ENCODE measurements at regions not wholly inside any gene's neighbourhood (a gene's known extent, or its start where the extent isn't known, plus 50 kb on each side); places are given as distances from the start of the nearest gene placed in this dataset.

DNA sequence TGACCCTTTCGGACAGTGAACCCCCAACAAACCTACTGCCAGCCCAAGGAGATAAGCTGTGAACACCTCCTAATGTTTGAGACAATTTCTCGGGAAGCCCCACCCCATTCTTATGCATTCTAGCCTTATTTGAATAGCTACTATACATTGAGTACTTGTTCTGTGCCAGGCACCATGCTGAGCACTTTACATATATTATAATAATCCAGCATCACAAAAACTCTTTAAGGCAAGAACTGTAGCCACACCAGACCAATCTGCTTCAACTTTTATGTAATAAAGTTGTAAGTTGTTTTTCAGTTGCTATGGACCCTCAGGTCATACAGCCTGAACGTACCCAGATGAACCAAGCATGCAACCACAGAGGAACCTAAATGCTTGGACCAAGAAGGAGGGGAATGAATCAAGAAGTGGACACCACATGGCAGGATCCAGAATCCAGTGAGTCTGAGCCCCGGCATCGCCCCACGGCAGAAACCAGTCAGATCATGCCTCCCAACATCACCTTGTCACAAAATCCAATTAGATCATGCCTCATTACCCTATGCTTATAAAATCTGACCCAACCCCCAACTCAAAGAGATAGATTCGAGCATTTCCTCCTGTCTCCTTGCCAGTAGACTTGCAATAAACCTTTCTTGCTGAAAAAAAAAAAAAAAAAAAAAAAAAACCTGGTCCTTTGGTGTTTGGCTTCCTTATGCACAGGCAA lies 225.0 kb downstream of the QDPR start:
- DNase-seq = no peak

DNA sequence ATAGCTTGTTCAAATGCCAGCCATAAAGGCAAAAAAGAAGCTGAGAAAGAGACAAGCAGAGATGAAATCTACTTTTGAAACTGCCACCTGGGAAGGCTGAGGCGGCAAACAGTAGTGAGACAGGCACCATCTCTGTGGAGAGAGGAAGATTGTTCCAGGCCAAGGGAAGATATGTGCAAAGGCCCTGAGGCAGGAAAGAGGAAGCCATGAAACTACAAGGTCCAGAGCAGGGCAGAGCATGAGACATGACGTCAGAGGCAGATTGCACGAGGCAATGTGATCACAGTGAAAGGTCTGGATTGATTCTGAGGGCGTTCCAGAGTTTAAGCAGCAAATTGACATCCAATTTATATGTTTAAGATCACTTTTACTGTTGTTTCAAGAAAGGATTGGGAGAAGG lies 226.1 kb downstream of the QDPR start:
- DNase-seq = no peak

DNA sequence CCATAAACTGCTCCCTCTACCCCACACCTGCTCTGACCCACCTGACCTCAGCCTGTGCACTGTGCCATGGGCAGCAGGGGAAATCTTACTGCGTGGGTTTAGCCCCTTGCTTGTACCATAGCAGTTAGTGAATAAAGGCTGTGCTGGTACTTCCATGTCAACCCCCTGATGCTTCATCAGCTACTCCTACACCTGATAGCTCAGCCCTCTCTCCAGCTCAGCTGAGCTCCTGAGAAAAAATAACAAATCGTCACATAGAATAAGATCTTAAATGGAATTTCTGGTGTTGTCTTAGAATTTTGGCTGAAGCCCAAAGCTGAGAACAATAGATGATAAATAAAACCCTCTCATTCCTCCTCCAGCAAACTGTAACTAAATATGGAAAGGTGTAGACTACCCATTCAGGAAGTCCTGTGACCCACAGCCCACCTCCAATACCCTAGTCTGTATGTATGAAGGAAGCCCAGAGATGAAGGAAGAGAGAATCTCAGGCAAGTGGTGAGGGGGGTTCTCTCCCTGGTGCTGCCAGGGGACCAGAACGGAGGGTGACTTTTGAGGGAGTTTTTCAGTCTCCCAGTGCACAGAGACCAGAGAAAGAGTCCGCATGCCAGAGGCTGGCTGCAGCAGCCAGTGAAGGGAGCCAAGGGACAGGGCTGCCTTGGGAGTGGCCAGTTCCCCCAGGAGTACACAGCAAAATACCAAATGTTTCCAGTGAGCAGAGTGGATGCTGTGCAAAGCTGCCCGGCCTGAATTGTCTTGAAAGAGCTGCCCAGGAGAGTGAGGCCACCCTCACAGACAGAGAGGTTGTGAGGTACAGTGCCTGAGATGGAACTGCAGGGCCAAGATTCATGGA lies 227.3 kb downstream of the QDPR start:
- no peak for DNase-seq

DNA sequence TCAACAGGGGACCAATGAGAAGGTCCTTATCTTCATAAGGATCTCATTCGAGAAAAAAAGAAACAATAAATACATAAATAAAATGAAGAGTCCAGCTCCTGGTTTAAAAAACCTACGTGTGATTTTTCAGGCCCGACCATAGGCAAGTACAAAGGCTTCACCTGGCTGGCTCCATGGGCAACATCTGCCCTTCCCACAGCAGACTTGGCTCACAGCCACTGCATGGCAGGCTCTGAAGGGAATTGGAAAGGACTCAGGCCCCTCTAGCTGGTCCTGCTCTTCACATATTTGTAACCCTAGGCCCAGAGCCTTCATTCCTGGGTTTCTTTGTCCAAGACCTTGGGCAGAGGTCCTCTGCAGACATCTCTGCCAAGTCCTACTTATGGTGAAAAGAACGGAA lies 228.1 kb downstream of the QDPR start:
- no peak for DNase-seq

DNA sequence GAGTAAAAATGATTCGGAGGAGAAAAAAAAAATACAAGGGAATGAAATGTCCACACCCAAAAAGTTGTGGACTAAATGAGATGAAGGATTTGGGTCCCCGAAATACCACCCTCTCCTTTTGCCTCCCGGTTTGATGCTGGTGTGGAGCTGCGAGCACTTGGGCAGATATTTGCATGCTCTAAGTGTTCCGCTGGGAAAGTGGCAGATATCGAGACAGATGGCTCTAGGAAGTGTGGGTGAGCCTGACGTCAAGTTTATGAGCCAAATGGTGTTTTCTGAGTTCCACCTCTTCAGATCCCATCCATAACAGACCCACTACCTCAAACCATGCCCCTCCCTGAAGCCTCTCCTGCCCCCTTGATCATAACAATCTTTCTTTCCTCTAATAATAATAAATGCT lies 228.6 kb downstream of the QDPR start:
- no peak for DNase-seq

DNA sequence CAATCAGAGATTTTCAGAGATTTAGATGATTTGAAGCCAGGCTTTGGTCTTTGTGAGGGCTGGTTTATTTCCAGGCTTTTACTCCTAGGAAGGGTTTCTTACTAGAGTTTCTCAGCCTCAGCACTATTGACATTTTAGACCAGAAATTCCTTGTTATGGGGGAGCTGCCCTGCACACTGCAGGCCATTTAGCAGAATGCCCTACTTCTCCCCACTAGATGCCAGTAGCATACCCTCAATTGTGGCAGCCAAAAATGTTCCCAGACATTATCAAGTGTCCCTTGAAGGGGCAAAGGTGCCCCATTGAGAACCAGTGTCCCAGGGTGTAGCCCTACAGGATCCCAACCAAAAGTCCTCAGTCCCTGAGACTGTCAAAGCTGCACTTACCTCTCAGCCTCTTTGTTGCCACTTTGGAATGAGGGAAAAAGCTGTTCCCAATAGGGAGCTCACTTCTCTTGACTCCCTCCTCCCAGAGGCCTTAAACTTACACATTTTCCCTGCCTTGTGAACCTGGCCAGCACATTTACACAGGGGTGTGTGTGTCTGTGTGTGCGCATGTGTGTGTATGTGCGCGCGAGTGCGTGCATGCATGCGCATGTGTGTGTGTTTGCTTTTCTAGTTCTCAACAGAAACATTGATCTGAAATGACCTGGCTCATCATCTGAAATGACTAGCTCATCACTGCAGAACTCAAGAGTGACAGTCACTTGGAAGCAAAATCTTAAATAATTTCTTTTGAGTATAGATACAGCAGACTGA lies 231.4 kb downstream of the QDPR start:
- DNase-seq = no peak

DNA sequence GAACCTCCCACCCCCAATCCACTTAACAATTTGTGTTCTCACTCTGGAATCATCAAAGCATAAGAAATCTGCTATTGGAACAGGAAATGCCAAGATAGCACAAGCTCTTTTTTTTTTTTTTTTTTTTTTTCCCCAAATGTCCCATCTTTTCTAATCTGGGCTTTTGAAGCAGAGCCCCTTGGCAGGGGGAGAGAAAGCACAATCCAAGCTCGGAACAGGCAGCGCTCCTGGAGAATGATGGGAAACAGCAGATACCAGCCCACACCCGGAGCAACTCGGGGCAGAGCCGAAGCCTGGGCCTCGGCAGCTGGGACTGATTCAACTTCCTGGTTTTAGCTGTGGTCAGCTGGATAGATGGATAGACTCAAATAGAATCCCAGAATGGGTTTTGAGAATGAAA lies 235.1 kb downstream of the QDPR start:
- DNase-seq = no peak

DNA sequence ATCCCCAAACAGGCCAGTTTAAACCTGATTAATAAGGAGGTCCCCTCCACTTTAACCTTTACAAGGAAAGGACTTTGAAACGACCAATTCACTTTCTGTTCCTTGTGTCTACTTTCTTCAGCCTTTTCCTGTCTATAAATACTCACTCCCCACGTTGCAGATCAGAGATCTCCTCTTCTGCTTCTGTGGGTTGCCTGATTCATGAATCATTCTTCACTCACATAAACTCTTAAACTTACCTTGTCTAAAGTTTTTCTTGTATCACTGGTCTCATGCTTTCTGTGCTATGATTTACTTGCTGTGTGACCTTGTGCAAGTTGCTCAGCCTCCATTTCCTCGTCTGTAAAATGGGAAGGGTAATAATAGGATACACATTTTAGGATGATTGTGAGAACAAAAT lies 236.1 kb downstream of the QDPR start:
- DNase-seq = no peak

DNA sequence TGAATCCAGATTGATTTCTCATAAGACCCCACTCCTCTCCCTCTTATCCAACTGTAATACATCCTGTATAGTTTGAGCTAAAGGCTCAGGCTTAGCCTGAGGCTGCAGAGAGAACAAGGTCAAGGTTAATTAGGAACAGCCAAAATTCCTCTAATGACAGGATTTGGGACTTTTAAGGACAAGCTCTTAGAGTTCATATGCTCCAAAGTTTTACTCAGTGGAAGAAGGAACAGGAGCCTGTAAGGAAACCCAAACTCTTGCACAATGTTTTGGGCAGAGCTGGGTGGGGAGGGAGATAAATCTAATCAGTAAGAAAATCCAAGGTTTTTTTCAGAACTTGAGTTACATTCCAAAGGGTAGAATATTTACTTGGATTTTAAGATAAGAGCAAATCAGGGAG lies 238.8 kb downstream of the QDPR start:
- DNase-seq = no peak

DNA sequence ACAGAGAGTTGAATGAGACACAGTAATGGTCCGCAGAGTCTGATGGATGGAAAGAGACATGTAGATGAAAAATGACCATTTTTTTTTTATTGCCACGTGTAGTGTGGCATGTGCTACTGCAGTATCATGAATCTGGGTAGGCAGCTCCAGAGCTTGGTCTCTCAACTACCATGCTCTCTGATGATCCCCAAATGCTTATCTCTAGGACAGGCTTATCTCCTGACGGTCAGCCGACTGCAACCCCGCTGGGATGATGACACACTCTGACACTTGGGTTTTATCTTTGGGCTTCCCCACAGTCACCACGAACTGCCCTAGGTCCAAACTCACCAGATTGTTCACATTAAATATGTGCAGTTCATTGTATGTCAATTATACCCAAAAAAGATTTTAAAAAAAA lies 239.7 kb downstream of the QDPR start:
- no peak for DNase-seq

DNA sequence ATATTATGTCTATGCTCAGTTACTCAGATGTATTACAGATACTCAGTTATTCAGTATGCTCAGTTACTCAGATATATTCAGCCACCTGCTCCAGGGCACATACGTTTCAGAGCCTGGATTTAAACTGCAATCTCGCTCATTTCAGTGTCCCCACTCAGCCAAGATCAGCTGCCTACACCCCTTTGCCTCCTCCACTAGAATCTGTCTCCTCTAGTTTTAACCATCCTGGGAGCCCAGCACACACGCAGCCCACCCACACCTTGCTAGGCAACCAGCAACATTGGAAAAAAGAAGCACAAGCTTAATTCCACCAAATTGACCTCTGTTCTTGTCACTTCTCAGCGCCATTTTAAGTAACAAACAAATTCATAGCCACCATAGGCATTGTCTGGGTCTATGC lies 246.2 kb downstream of the QDPR start:
- DNase-seq = no peak

DNA sequence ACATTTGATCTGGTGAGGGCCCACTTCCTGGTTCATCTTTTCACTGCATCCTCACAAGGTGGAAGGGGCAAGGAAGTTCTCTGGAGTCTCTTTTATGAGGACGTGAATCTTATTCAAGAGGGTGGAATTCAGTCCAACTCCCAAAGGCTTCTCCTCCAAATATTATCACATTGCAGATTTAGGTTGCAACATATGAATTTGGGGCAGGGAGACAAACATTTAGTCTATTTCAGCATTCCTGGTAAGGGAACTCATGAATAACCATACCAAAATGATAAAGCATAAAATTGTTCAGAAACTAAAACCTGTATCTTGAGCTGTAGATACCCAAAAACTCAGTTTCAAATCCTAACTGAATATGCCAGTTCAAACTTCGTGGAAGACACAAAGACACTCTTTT lies 246.8 kb downstream of the QDPR start:
- no peak for DNase-seq

DNA sequence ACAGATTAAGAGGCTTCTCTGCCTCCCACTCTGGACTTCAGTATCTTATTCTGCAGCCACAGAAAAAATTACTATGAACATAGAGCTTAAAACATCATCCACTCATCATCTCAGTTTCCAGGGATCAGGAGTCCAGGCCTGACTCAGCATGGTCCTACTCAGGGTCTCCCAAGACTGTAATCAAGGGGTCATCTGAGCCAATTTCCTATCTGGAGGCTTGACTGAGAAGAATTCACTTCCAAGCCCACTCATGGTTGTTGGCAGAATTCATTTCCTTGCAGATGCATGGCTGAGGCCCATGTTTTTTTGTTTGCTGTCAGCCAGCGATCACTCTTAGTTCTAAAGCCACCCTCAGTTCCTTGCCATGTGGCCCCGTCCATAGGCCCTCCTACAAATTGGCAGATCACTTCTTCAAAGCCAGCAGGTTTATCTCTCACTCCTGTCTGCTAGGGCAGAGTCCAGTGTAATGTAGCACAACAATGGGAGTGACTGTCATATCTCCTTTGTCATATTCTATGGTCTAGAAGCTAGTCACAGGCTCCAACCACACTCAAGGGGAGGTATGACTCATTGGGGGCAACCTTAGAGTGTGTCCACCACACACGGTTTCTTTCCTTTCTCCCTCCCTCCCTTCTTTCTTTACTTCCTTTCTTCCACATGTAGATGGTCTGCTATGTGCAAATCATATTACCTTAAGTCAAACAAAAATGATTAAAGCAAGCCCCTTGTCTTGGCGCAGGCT lies 251.6 kb downstream of the QDPR start:
- DNase-seq = no peak

DNA sequence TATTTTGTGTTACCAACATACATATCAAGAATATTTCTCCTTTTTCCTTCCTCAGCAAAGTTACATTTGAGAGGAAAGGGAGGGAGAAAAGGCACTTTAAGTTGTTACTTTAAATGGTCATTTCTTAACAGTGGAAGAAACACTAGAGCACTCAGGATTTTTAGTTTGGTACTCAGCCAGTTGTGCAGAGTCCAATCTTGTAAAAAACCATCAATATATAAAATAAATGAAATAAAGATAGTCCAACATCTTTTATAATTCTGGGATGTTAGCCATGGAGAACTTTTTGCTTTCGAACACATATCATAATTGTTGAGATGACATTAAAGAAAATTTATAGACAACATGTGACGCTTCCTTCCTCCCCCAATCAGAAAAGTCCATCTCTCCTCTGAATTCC lies 253.8 kb downstream of the QDPR start:
- DNase-seq = no peak

DNA sequence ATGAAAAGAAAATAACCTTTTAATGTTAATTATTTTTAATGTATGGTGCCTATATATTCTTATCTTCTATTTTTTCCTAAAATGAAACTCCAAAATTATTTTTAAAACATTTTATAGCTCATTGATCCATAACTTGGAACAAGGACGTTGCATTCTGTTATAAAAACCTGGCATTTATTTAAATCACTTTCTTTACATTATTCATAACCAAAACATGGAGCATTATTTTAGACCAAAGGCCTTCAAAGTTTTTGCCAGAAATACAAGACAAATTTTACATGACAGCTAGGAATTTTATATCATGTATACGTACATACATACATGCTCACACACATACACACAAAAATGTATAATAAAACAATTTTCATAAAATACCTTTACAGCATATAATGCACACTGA lies 259.8 kb downstream of the QDPR start:
- no peak for DNase-seq

DNA sequence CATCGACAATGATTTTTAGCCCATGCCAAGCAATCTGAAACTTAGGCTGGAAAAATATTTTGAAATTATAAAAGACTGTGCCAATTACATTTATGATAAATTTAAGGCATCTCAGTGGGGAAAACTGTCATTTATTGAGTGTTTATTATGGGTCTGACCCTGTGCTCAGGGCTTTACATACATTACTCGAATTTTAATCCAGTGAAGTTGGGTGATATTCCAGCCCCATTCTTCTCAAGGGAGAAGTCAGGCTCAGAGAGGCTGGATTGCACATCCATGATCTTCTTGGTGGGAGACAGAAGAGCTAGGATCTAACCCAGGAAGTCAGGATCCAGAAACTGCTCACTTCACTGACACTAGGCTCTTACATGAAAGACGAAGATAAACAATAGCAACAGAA lies 260.8 kb downstream of the QDPR start:
- DNase-seq = no peak

DNA sequence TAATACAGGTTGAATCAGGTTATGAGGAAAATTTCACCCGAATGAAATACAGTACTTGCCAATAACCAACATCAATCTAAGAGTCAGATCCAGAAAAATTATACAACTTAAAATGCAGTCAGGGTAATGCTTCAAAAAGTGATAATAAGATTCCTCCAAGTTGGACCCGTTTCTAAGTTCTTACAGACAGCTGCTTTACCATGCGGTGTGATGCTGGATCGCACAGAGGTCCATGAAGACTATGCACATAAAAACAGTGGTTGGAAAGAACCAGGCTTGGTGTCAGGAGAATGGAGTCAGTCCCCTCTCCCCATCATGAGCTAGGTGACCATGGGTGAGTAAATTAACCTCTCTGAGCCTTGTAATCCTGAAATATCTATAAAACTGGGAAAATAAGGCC lies 261.3 kb downstream of the QDPR start:
- no peak for DNase-seq

DNA sequence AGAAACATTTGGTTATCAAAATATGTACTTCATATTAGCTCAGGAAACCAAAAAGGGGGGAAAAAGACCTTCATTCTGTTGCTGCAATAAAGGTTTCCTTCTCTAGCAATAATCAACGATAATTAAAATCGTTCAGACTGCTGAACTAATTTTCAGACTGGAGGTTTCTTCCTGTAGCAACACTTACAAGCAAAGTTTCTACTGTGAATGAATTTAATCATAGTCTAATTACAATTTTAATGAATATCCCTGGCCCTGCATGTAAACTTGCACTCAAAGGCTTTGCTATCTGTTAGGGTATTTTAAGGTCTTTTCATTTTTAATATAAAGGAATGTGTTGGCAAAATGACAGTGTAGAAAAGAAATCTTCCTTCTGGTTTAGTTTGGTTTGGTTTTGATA lies 265.2 kb downstream of the QDPR start:
- no peak for DNase-seq

DNA sequence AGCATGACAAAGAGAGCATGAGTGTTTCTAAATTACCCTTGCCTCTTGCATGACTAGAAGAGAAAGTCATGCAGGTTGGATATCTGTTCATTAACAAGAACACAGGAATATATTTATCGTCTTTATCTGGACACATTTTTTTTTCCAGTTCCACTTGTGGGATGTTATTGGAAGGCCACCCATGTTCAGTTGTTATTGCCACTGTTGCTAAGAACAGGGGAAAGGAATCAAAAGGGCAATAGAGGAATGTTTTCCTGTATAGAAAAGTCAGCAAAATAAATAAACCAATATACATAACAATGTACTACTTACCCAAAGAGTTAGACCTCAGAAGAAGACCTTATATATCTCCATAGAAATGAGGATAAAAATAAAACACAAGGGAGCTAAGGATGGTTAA lies 270.1 kb downstream of the QDPR start:
- DNase-seq = no peak

DNA sequence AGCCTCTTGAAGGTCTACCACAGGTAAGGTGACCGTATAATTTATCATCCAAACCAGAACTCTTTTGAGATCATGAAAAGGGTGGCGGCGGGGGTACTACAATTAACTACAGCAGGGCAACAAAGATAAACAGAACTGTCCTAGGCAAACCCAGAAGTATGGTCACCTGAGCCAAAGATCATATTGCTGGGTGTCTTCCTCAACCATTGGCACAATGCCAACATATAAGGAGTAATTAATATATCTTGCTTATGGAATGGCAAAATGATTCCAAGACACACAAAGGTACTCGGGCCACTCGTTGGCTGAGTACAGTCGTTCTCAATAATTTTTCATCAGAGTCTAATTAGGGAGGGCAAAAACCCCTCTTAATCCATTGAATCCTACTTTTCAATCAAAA lies 273.3 kb downstream of the QDPR start:
- DNase-seq = no peak

DNA sequence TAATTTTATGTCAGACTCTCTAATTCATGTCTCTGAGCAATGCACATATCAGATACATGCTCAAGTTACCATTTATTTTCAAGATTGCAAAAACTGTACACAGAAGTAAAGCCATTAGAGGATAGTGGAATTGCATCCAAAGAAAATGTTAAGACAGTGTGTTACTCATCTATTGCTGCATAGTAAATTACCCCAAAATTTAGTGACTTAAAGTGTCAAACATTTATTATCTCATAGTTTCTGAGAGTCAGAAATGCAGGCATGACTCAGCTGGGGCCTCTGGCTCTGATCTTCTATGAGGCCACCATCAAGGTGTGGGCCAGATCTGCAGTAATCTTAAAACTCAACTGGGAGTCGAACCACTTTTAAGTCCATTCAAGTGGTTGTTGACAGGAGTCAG lies 275.2 kb downstream of the QDPR start:
- no peak for DNase-seq

DNA sequence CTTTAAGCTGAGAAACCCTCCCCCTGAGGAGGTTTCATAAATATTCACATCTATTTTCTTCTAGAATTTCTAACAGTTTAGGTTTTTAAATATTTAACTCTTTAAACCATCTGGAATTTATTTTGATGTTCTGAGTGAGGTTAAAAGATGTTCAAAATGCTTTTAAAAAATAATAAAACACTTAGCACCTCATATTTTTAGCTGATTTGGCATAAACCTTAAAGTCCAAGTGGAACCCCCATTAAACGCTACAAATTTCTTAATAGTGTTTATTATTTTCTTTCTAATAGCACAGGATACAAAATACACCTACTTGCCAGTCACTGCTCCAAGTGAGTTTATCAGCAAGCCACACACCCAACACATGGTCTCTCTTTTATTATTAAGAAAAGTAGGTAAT lies 277.2 kb downstream of the QDPR start:
- no peak for DNase-seq

DNA sequence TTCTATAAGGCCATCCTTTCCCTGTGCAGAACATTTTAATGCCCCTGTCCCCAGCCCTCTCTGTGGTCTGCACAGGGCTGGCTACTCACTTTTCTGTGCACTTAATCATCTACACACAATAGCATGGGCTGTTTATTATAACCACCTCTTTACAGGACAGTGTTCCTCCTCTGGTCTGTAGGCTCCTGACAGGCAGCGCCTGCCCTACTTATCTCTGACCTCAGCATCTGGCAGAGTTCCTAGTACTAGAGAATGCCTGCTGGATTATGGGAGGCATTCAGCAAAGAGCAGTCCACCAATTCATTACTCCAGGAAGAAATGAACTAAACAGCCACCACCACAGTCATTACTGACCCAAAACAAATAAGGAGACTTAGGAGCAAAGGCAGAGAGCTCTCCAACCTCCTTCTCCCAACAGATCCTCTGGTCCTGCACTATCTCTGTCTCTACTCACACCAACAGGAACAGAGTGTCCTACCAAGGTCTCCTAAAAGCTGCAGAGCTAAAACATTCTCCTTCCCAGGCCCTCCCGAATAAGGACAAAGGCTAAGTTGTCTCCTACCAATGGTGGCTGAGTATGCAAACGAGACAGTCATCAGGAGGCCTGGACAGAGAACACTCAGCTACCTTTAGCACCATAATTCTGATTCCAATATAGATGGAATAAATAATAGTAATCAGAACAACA lies 279.2 kb downstream of the QDPR start:
- no peak for DNase-seq
